Peyer's patch (tissue), 4 donors: ENCODE measurements at regions not wholly inside any gene's neighbourhood (a gene's known extent, or its start where the extent isn't known, plus 50 kb on each side); places are given as distances from the start of the nearest gene placed in this dataset.

Experiments
- DNase-seq, 3 donors: peaks; one replicate each; pipeline ENCODE4 v3.0.0-alpha.2; 2017 to 2019
- H3K27ac ChIP-seq, 4 donors: fragments of 200-600 bp; sonication (generic); one replicate each; pipeline ENCODE4 v1.5.1; 2016 to 2019
- H3K27me3 ChIP-seq, 2 donors: fragments of 200-600 bp; sonication (generic); one replicate each; pipeline ENCODE4 v1.5.1; 2019
- H3K36me3 ChIP-seq, 3 donors: fragments of 200-600 bp; sonication (generic); one replicate each; pipeline ENCODE4 v1.5.1; 2016 to 2019
- H3K4me1 ChIP-seq, 4 donors: fragments of 200-600 bp; sonication (generic); one replicate each; pipeline ENCODE4 v1.5.1; 2016 to 2019
- H3K4me3 ChIP-seq, 4 donors: fragments of 200-600 bp; sonication (generic); 1 replicate in 3 of 4; 2 replicates in 1 of 4; pipeline ENCODE4 v1.5.1; 2016 to 2019; ENCODE audit warnings: mild to moderate bottlenecking in 1 of 4
- H3K9me3 ChIP-seq, 4 donors: fragments of 200-600 bp; sonication (generic); one replicate each; pipeline ENCODE4 v1.5.1; 2016 to 2019; ENCODE audit warnings: mild to moderate bottlenecking in 1 of 4
- POLR2A ChIP-seq, 2 donors: fragments of 450-650 bp; IDR thresholded peaks; one replicate each; pipeline ENCODE4 v1.5.1; 2017; ENCODE audit warnings: antibody characterized with exemption in 2 of 2, mild to moderate bottlenecking in 2 of 2, moderate library complexity in 2 of 2
- TF ChIP-seq, protein P1 (sequence below), 6 experiments: fragments of 450-650 bp in 4 of 6; fragments of 200-600 bp in 2 of 6; sonication (generic) in 1 of 6; IDR thresholded peaks; one replicate each; pipeline ENCODE4 v1.5.1; 2017 to 2019; ENCODE audit warnings: antibody characterized with exemption in 6 of 6, mild to moderate bottlenecking in 3 of 6, moderate library complexity in 1 of 6

DNA sequence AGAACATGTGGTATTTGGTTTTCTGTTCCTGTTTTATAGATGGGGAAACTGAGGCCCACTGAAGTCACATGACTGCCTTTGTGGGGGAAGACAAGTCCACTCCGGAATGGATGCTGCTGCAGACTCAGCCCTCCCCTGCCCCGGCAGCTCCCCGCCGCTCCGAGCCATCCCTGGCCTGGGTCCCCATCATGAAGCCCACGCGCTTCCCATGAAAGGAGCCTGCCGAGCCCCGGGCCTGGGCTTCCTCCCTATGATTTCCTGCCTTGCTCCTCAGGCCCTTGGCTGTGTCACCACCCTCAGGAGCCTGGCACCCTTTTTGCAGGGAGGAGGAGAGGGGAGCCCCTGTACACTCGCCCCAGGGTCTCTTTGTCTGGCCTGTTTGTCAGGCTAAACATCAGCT is 125.3 kb upstream of the FOXF1 start:
- H3K4me3 ChIP-seq = no peak overlapping the region

DNA sequence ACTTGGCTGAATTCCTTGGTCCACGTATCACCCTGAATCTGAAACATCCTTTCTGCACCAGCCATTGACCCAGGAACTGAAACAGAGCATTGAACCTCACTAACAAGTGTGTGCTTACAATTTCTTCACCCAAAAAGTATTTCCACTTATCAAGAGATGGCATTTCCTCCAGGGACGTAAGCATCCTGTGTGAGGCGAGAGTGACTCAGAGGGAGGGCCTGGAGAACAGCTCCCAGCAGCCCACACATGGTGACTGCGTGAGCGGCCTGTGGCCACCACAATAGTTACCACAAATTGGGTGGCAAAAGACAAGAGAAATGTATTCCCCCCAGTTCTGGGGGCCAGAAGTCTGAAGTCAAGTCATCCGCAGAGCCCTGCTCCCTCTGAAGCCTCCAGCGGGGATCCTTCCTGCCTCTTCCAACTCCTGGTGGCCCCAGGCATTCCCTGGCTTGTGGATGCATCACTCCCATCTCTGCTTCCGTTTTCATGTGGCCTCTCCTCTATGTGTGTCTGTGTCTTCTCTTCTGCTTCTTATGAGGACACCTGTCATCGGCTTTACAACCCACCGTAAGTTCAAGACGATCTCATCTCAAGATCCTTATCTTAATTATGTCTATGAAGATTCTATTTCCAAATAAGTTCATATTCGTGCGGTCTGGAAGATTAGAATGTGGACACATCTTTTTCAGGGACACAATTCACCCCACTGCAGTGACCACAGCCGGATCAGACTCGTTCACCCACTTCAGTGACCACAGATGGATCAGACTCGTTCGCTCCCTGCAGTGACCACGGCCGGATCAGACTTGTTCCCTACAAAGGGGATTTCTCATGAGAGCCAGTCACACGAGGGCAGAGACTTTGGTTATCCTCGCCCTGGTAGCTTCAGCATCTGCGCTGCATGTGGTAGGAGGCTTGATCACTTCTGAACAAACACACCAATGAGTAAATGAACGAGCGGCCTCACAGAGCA is 122.6 kb upstream of the FOXF1 start:
- Histone ChIP-seq H3K27ac (peak overlapping the region in 1 of 4 donors; percentile 65), H3K9me3 (no peaks in the 10 kb centered on the region), H3K4me1 (no peaks in the 10 kb centered on the region), H3K36me3 (no peaks in the 10 kb centered on the region), H3K27me3 (no peaks in the 10 kb centered on the region), H3K4me3 (no peak overlapping the region)
- DNase-seq = no peak
- TF ChIP-seq POLR2A (IDR thresholded peaks at IDR 0.05) = no peak
- TF ChIP-seq, protein P1, sequence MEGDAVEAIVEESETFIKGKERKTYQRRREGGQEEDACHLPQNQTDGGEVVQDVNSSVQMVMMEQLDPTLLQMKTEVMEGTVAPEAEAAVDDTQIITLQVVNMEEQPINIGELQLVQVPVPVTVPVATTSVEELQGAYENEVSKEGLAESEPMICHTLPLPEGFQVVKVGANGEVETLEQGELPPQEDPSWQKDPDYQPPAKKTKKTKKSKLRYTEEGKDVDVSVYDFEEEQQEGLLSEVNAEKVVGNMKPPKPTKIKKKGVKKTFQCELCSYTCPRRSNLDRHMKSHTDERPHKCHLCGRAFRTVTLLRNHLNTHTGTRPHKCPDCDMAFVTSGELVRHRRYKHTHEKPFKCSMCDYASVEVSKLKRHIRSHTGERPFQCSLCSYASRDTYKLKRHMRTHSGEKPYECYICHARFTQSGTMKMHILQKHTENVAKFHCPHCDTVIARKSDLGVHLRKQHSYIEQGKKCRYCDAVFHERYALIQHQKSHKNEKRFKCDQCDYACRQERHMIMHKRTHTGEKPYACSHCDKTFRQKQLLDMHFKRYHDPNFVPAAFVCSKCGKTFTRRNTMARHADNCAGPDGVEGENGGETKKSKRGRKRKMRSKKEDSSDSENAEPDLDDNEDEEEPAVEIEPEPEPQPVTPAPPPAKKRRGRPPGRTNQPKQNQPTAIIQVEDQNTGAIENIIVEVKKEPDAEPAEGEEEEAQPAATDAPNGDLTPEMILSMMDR (IDR thresholded peaks at IDR 0.05) = no peak

More for the DNA sequence above, 125.3 kb upstream of the FOXF1 start:
- Histone ChIP-seq H3K27ac (peak overlapping the region in 3 of 4 donors; percentile 46 to 80 (median 75)), H3K27me3 (no peaks in the 10 kb centered on the region), H3K4me1 (no peaks in the 10 kb centered on the region), H3K9me3 (no peaks in the 10 kb centered on the region), H3K36me3 (no peaks in the 10 kb centered on the region)
- no peak for TF ChIP-seq POLR2A (IDR thresholded peaks at IDR 0.05)
- TF ChIP-seq, protein P1 (IDR thresholded peaks at IDR 0.05) = no peak
- DNase-seq = no peak

DNA sequence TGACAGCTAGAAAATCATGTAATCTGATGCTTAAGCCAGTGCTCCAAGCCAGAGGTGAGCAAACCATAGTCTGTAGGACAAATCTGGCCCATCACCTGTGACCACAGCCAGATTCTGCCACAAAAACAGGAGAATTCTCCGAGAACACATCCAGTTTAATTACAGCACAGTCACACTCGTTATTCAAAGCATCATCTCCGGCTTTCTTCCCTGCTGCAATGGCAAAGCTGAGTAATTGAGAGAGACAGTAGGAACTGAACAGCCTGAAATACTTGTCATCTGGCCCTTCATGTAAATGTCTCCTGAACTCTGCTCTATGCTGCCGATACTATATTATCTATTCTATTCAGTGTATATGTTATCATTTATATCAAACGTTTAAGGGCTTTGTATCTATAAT is 121.4 kb upstream of the FOXF1 start:
- Histone ChIP-seq H3K4me1 (no peaks in the 10 kb centered on the region), H3K36me3 (no peaks in the 10 kb centered on the region), H3K27me3 (no peaks in the 10 kb centered on the region), H3K4me3 (no peak overlapping the region), H3K9me3 (no peaks in the 10 kb centered on the region), H3K27ac (no peak overlapping the region)
- TF ChIP-seq, protein P1 (IDR thresholded peaks at IDR 0.05) = no peak
- no peak for TF ChIP-seq POLR2A (IDR thresholded peaks at IDR 0.05)
- DNase-seq = no peak

DNA sequence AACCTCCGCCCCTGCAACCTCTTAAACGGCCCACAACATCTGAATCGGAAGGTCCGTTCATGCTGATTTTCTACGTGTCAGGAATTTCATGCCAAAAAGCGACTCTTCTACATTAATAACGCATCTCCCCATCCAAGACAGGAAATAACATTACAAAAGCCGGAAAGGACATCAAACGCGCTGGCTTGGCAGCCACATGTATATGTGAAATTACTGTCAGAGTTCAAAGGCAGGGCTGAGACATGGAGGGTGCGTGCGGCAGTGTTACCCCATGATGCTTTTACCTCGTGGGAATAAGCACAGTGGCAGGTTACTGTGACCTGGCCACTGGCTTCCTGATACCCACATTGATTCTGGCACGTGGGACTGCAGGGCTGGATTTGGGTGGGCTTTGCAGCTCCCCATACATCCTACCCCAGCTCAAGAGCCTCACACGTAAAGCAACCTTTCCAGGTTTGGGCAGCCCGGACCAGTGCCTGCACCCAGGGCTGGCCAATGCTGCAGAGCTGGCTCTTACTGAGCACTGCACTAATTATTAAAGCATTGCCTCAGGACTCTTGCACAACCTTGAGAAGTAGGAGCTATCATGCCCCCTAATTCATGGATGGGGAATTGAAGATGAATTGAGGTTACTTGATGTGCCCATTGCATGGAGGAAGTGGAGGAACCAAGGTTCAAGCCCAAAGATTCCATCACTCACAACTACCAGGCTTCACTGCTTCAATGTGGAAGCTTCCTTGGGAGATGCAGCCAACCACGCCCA is 120.6 kb upstream of the FOXF1 start:
- H3K27me3 ChIP-seq = no peaks in the 10 kb centered on the region
- H3K27ac ChIP-seq = no peak overlapping the region
- H3K9me3 ChIP-seq = no peaks in the 10 kb centered on the region
- no peak for DNase-seq
- no peak overlapping the region for H3K4me3 ChIP-seq
- H3K4me1 ChIP-seq = no peaks in the 10 kb centered on the region
- TF ChIP-seq, protein P1 (IDR thresholded peaks at IDR 0.05) = no peak
- no peak for TF ChIP-seq POLR2A (IDR thresholded peaks at IDR 0.05)
- no peaks in the 10 kb centered on the region for H3K36me3 ChIP-seq

DNA sequence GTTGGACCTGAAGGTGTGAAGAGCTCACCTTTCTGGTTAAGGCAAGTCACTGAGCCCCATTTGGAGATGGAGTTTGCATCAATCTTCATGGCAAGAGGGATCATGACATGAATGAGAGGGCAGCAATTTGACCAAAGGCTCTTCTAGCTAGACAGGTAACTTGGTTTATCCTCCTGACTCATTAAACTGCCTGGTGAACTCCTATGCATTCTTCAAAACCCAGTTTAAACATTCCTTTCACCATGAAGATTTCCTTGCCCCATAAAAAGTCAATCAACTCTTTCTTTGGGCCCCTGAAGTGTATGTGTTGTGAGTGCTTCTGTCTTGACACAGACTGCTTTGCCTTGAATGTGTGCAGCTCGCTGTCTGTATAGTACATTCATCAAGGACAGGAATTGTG is 120.0 kb upstream of the FOXF1 start:
- TF ChIP-seq, protein P1 (IDR thresholded peaks at IDR 0.05) = no peak
- no peak for TF ChIP-seq POLR2A (IDR thresholded peaks at IDR 0.05)
- H3K9me3 ChIP-seq = no peaks in the 10 kb centered on the region
- H3K4me3 ChIP-seq = no peak overlapping the region
- DNase-seq = no peak
- no peaks in the 10 kb centered on the region for H3K4me1 ChIP-seq
- no peaks in the 10 kb centered on the region for H3K36me3 ChIP-seq
- H3K27ac ChIP-seq = no peak overlapping the region
- no peaks in the 10 kb centered on the region for H3K27me3 ChIP-seq
